Heart right ventricle (tissue), 16 donors: ENCODE measurements at regions not wholly inside any gene's neighbourhood (a gene's known extent, or its start where the extent isn't known, plus 50 kb on each side); places are given as distances from the start of the nearest gene placed in this dataset.
A peak's percentile ranks its signal among the peaks of the same experiment; 100 is the strongest.

Source experiments
- ATAC-seq, 8 donors: fragments of 200-7000 bp; cut with Tn5 transposase; one replicate each; pipeline ENCODE4 v1.9.1; 2020; ENCODE audit warnings: mild to moderate bottlenecking in 8 of 8, moderate library complexity in 8 of 8, moderate number of reproducible peaks in 1 of 8
- DNase-seq, 2 donors: peaks; one replicate each; pipeline ENCODE4 v3.0.0-alpha.2; 2020
- H3K27ac ChIP-seq, 10 donors: fragments of 200-600 bp; sonication (generic) in 2 of 10; one replicate each; pipeline versions ENCODE4 v1.5.0 to v1.8.0; 2020 to 2022; ENCODE audit warnings: mild to moderate bottlenecking in 3 of 10
- H3K27me3 ChIP-seq, 7 donors: fragments of 200-600 bp; one replicate each; pipeline ENCODE4 v1.8.0; 2021 to 2022; ENCODE audit warnings: mild to moderate bottlenecking in 2 of 7
- H3K36me3 ChIP-seq, 9 donors: fragments of 200-600 bp; sonication (generic) in 1 of 9; one replicate each; pipeline versions ENCODE4 v1.5.0 to v1.8.0; 2020 to 2022; ENCODE audit warnings: mild to moderate bottlenecking in 2 of 9
- H3K4me1 ChIP-seq, 9 donors: fragments of 200-600 bp; sonication (generic) in 1 of 9; one replicate each; pipeline versions ENCODE4 v1.5.0 to v1.8.0; 2020 to 2022; ENCODE audit warnings: mild to moderate bottlenecking in 4 of 9
- H3K4me3 ChIP-seq, 10 donors: fragments of 200-600 bp; sonication (generic) in 2 of 10; one replicate each; pipeline versions ENCODE4 v1.5.0 to v1.8.0; 2020 to 2022; ENCODE audit warnings: mild to moderate bottlenecking in 7 of 10, moderate library complexity in 2 of 10
- H3K9me3 ChIP-seq, 11 donors: fragments of 200-600 bp in 10 of 11; sonication (generic) in 2 of 11; one replicate each; pipeline versions ENCODE4 v1.5.0 to v1.8.0; 2013 to 2022; ENCODE audit warnings: mild to moderate bottlenecking in 2 of 11, control low read depth in 1 of 11, moderate library complexity in 1 of 11
- CTCF ChIP-seq, 9 donors: fragments of 200-600 bp; sonication (generic) in 2 of 9; IDR thresholded peaks; one replicate each; pipeline versions ENCODE4 v1.5.0 to v1.8.0; 2021 to 2022; ENCODE audit warnings: antibody characterized with exemption in 9 of 9, mild to moderate bottlenecking in 5 of 9, moderate library complexity in 1 of 9
- WGBS, 2 donors: extraction: QIAGEN DNeasy Blood & Tissue Kit; methylation state at CpG; one replicate each; pipeline ENCODE4 v1.1.7; 2013; ENCODE audit warnings: inconsistent platforms in 1 of 2; 5-methylcytosine and 5-hydroxymethylcytosine counted together
- intact Hi-C, 10 donors: fragments of 100-400 bp; cut with DNase I; formaldehyde crosslinking; loops; one replicate each; pipeline versions ENCODE4 v1.11.1 to v1.14.2; 2022
- donor health status: Arrhythmogenic right ventricular cardiomyopathy.
- donor health status: ischemic (EF 13 %, LVEDD 7.1; RV severe dilation, severe dysfunction).
- donor health status: healthy with polysubstance abuse.
- donor health status: DM: no; HTN: yes; CAD: no.
- donor health status: DM: no; HTN: no; CAD: no.
- donor health status: ischemic (EF 25% LVEDD 6.9; RV normal size, moderate dysfunction).
- donor health status: ischemic (EF 25% LVEDD 5.7; RV mildly dilated, moderate dysfunction).
- donor health status: healthy.
- donor health status: DM: yes; HTN: yes; CAD: no.
- donor health status: Ischemic cardiomyopathy.
- donor health status: ischemic (EF 35%, LVEDD 5.7; RV mildly dilated, moderate dysfunction).
- donor health status: nonischemic (EF 11% LVEDD 7.7; RV severe dilation, severe dysfunction).
- donor health status: DM: yes; HTN: yes; CAD: no.
- donor health status: PGD.
- donor health status: ischemic (EF 29% LVEDD 5.4; RV normal size, mild dysfunction).
- donor health status: nonischemic (EF 23%, LVEDD 6.1; RV moderate dilation, normal function).

GRCh38 chr1:56339786-56340465 lies 239.4 kb downstream of the PLPP3 start:
- no peak for TF ChIP-seq CTCF (IDR thresholded peaks at IDR 0.05)
- WGBS, 2 donors, result 80 to 91% methylated on average over 6 of the region's 6 CpGs
- Histone ChIP-seq H3K36me3 (no peaks in the 10 kb centered on the region), H3K4me1 (no peaks in the 10 kb centered on the region), H3K4me3 (no peak overlapping the region), H3K9me3 (peaks cover 0 to 15% (median 3%) of the 10 kb centered on the region in 11 donors), H3K27ac (no peak overlapping the region), H3K27me3 (no peaks in the 10 kb centered on the region)
- ATAC-seq (peak in 1 of 8 donors; percentile 13), DNase-seq (no peak)
- intact Hi-C loops, result no loop called here

GRCh38 chr1:56339093-56339492 lies 240.3 kb downstream of the PLPP3 start:
- ATAC-seq, result no peak
- intact Hi-C loops, result no loop called here
- 89% methylated on average over 1 of the region's 1 CpG for WGBS, 2 donors
- no peaks in the 10 kb centered on the region for H3K27me3 ChIP-seq
- H3K4me3 ChIP-seq, result no peak overlapping the region
- no peaks in the 10 kb centered on the region for H3K36me3 ChIP-seq
- H3K4me1 ChIP-seq, result no peaks in the 10 kb centered on the region
- no peak for TF ChIP-seq CTCF (IDR thresholded peaks at IDR 0.05)
- DNase-seq, result no peak
- H3K9me3 ChIP-seq, result peaks cover 0 to 7% (median 0%) of the 10 kb centered on the region in 11 donors
- H3K27ac ChIP-seq, result no peak overlapping the region

- TF ChIP-seq CTCF (IDR thresholded peaks at IDR 0.05), result no peak
- no peaks in the 10 kb centered on the region for H3K36me3 ChIP-seq
- intact Hi-C loops, result no loop called here
- DNase-seq (no peak), ATAC-seq (no peak)
- WGBS, 2 donors, result 97% methylated on average over 2 of the region's 2 CpGs
- no peaks in the 10 kb centered on the region for H3K4me1 ChIP-seq
- H3K27ac ChIP-seq, result no peak overlapping the region
- H3K27me3 ChIP-seq, result no peaks in the 10 kb centered on the region
- no peaks in the 10 kb centered on the region for H3K9me3 ChIP-seq
- no peak overlapping the region for H3K4me3 ChIP-seq
Measured at GRCh38 chr1:56336982-56337381, 242.4 kb downstream of the PLPP3 start.

GRCh38 chr1:56335394-56335793 lies 244.0 kb downstream of the PLPP3 start:
- DNase-seq (no peak), ATAC-seq (no peak)
- H3K36me3 ChIP-seq, result no peaks in the 10 kb centered on the region
- no peak overlapping the region for H3K27ac ChIP-seq
- H3K9me3 ChIP-seq, result no peaks in the 10 kb centered on the region
- 74 to 77% methylated on average over 1 of the region's 1 CpG for whole genome bisulfite sequencing, 2 donors
- no peak overlapping the region for H3K4me3 ChIP-seq
- intact Hi-C loops, result no loop called here
- TF ChIP-seq CTCF (IDR thresholded peaks at IDR 0.05), result no peak
- H3K4me1 ChIP-seq, result peaks cover 0 to 6% (median 0%) of the 10 kb centered on the region in 9 donors
- no peaks in the 10 kb centered on the region for H3K27me3 ChIP-seq
